IMR-90 (cell line): ENCODE measurements at regions not wholly inside any gene's neighbourhood (a gene's known extent, or its start where the extent isn't known, plus 50 kb on each side); places are given as distances from the start of the nearest gene placed in this dataset.
"Not testable (repeated sequence)": the region's sequence is repeated elsewhere in the genome, so short reads cannot be mapped to it uniquely, and the experiment has no call there.

Experiments
- ATAC-seq: fragments of 200-7000 bp; cut with Tn5 transposase; 2 replicates; pipeline ENCODE4 v1.9.1; 2020; ENCODE audit warnings: low read depth, mild to moderate bottlenecking, moderate library complexity
- BruUV-seq: library from RNA; stranded (reverse); fragments of 400-500 nt; replicated peaks from 2 replicates; lab custom pipeline; 2021; lab: Mats Ljungman, UMichigan
- CTCF ChIA-PET: fragments of 300-600 bp; formaldehyde crosslinking; extraction: SDS; loops from one replicate; lab custom pipeline; 2021; ENCODE audit warnings: antibody characterized with exemption; lab: Yijun Ruan, JAX
- POLR2A ChIA-PET: fragments of 300-600 bp; sonication (Branson Sonifier 250); formaldehyde crosslinking; loops from one replicate; lab custom pipeline; 2022; ENCODE audit warnings: antibody characterized with exemption; ENCODE audit not compliant: unreplicated experiment; lab: Charles Lee
- DNase-seq: peaks from one replicate; pipeline ENCODE4 v3.0.0; 2013
- H2AFZ ChIP-seq: replicated peaks from 2 replicates; pipeline ENCODE3; 2013; ENCODE audit warnings: low read length, mild to moderate bottlenecking; ENCODE audit not compliant: poor library complexity
- H2AK5ac ChIP-seq: 2 replicates; pipeline ENCODE4 v1.6.1; 2013; ENCODE audit warnings: low read depth, low read length, inconsistent platforms
- H2AK9ac ChIP-seq: replicated peaks from 2 replicates; pipeline ENCODE3; 2013; ENCODE audit warnings: mild to moderate bottlenecking, low read depth, low read length, moderate library complexity; ENCODE audit not compliant: poor library complexity
- H2BK120ac ChIP-seq: 2 replicates; pipeline ENCODE4 v1.6.1; 2013; ENCODE audit warnings: low read depth, low read length, inconsistent platforms
- H2BK15ac ChIP-seq: 3 replicates; pipeline ENCODE4 v1.6.1; 2013; ENCODE audit warnings: low read depth, low read length, inconsistent platforms
- H2BK20ac ChIP-seq: 2 replicates; pipeline ENCODE4 v1.6.1; 2013; ENCODE audit warnings: low read depth, mild to moderate bottlenecking, inconsistent platforms, low read length, moderate library complexity
- H2BK5ac ChIP-seq: 2 replicates; pipeline ENCODE4 v1.6.1; 2013; ENCODE audit warnings: mild to moderate bottlenecking, low read depth, low read length, inconsistent platforms; ENCODE audit not compliant: poor library complexity, severe bottlenecking
- H3K14ac ChIP-seq: replicated peaks from 2 replicates; pipeline ENCODE4 v1.6.1; 2013; ENCODE audit warnings: low read depth, low read length, inconsistent platforms
- H3K18ac ChIP-seq: 2 replicates; pipeline ENCODE4 v1.6.1; 2013; ENCODE audit warnings: low read depth, low read length, control low read depth
- H3K23ac ChIP-seq: 2 replicates; pipeline ENCODE4 v1.6.1; 2013; ENCODE audit warnings: low read depth, low read length, inconsistent platforms
- H3K27ac ChIP-seq: 2 replicates; pipeline ENCODE4 v1.5.1; 2013; ENCODE audit warnings: mild to moderate bottlenecking, control low read depth, low read length; ENCODE audit not compliant: insufficient read depth
- H3K27me3 ChIP-seq: 2 replicates; pipeline ENCODE4 v1.6.1; 2013; ENCODE audit warnings: low read length; ENCODE audit not compliant: control insufficient read depth, insufficient read depth
- H3K36me3 ChIP-seq: 2 replicates; pipeline ENCODE4 v1.6.1; 2013; ENCODE audit warnings: low read length, mixed read lengths; ENCODE audit not compliant: control insufficient read depth, insufficient read depth
- H3K4ac ChIP-seq: 2 replicates; pipeline ENCODE4 v1.6.1; 2013; ENCODE audit warnings: low read depth, low read length, inconsistent platforms
- H3K4me1 ChIP-seq: 2 replicates; pipeline ENCODE4 v1.6.1; 2013; ENCODE audit warnings: low read length, mixed read lengths; ENCODE audit not compliant: control insufficient read depth, insufficient read depth
- H3K4me2 ChIP-seq: 2 replicates; pipeline ENCODE4 v1.6.1; 2013; ENCODE audit warnings: low read depth, mild to moderate bottlenecking, control low read depth, low read length, moderate library complexity
- H3K4me3 ChIP-seq: 2 replicates; pipeline ENCODE4 v1.5.1; 2013; ENCODE audit warnings: low read depth, mild to moderate bottlenecking, control low read depth, low read length, moderate library complexity; ENCODE audit not compliant: insufficient read depth
- H3K56ac ChIP-seq: 2 replicates; pipeline ENCODE4 v1.6.1; 2013; ENCODE audit warnings: low read length, inconsistent platforms; ENCODE audit not compliant: insufficient read depth; ENCODE audit errors: extremely low read depth
- H3K79me1 ChIP-seq, 2 experiments: 2 replicates each; pipeline ENCODE4 v1.6.1; 2013; ENCODE audit warnings: low read length in 2 of 2, inconsistent platforms in 1 of 2, low read depth in 1 of 2
- H3K9ac ChIP-seq: 2 replicates; pipeline ENCODE4 v1.6.1; 2013; ENCODE audit warnings: low read depth, low read length, control low read depth
- H3K9me1 ChIP-seq: 2 replicates; pipeline ENCODE4 v1.6.1; 2013; ENCODE audit warnings: low read length, inconsistent platforms; ENCODE audit not compliant: insufficient read depth
- H3K9me3 ChIP-seq: 2 replicates; pipeline ENCODE4 v1.6.1; 2013; ENCODE audit warnings: low read length; ENCODE audit not compliant: control insufficient read depth, insufficient read depth
- H4K20me1 ChIP-seq: 2 replicates; pipeline ENCODE4 v1.6.1; 2013; ENCODE audit warnings: low read length, inconsistent platforms; ENCODE audit not compliant: insufficient read depth
- H4K5ac ChIP-seq: 2 replicates; pipeline ENCODE4 v1.6.1; 2013; ENCODE audit warnings: mild to moderate bottlenecking, low read depth, low read length, control low read depth
- H4K8ac ChIP-seq, 2 experiments: 2 replicates each; pipeline ENCODE4 v1.6.1; 2013; ENCODE audit warnings: low read depth in 2 of 2, low read length in 2 of 2, control low read depth in 1 of 2, inconsistent platforms in 1 of 2
- H4K91ac ChIP-seq: 2 replicates; pipeline ENCODE4 v1.6.1; 2013; ENCODE audit warnings: low read depth, low read length, inconsistent platforms; ENCODE audit not compliant: insufficient read depth
- ELK1 ChIP-seq: fragments of 150-350 bp; IDR thresholded peaks from 2 replicates; pipeline ENCODE4 v1.6.1; 2016; ENCODE audit warnings: low read depth, mild to moderate bottlenecking, low read length, moderate library complexity, borderline replicate concordance
- MAFK ChIP-seq: IDR thresholded peaks from 2 replicates; pipeline ENCODE4 v1.6.1; 2012; ENCODE audit warnings: low read depth, low read length, improper control_type of control experiment
- NFE2L2 ChIP-seq: fragments of 150-350 bp; IDR thresholded peaks from 2 replicates; pipeline ENCODE4 v1.6.1; 2016; ENCODE audit warnings: low read depth, mild to moderate bottlenecking, low read length
- SMC3 ChIP-seq: fragments of 150-350 bp; IDR thresholded peaks from 2 replicates; pipeline ENCODE4 v1.6.1; 2016; ENCODE audit warnings: low read depth, mild to moderate bottlenecking, antibody characterized with exemption, low read length, moderate library complexity
- WGBS, 2 experiments: methylation state at CpG; one replicate each; pipeline versions ENCODE4 v1.1.5 to v1.1.7; 2013; ENCODE audit warnings: missing lambda C conversion rate in 2 of 2; ENCODE audit not compliant: insufficient read length in 1 of 2; ENCODE audit errors: extremely low coverage in 2 of 2; 5-methylcytosine and 5-hydroxymethylcytosine counted together
- dilution Hi-C: fragments of 300-500 bp; cut with HindIII; formaldehyde crosslinking; loops from one replicate; pipeline ENCODE4 v1.14.3; 2018; ENCODE audit warnings: low sequenced_read_pairs; ENCODE audit not compliant: unreplicated experiment
- in situ Hi-C: fragments of 300-500 bp; cut with MboI; formaldehyde crosslinking; loops from 3 replicates; pipeline ENCODE4 v1.14.3; 2019; ENCODE audit warnings: low sequenced_read_pairs, inconsistent platforms, mixed read lengths
- intact Hi-C: fragments of 100-400 bp; cut with micrococcal nuclease; formaldehyde crosslinking; loops from 2 replicates; pipeline ENCODE4 v1.10.0; 2022

- BruUV-seq = no TSS peak
- Histone ChIP-seq H3K4ac (no peak overlapping the region), H2BK20ac (no peak overlapping the region), H3K4me3 (no peak overlapping the region), H3K9me1 (no peaks in the 10 kb centered on the region), H3K18ac (no peak overlapping the region), H4K5ac (no peak overlapping the region), H3K79me1 (no peaks in the 10 kb centered on the region), H3K56ac (no peak overlapping the region), H2BK5ac (no peak overlapping the region), H2AK5ac (no peak overlapping the region), H4K8ac (no peak overlapping the region), H3K4me1 (no peaks in the 10 kb centered on the region), H2BK15ac (no peak overlapping the region), H2BK120ac (no peak overlapping the region), H3K14ac (no peak overlapping the region), H3K4me2 (no peak overlapping the region), H3K23ac (no peak overlapping the region), H3K9me3 (peaks cover 8% of the 10 kb centered on the region), H2AFZ (no peak overlapping the region), H2AK9ac (no peak overlapping the region), H3K36me3 (no peaks in the 10 kb centered on the region), H3K27ac (no peak overlapping the region), H3K27me3 (no peaks in the 10 kb centered on the region), H3K9ac (no peak overlapping the region), H4K91ac (no peak overlapping the region), H4K20me1 (no peaks in the 10 kb centered on the region)
- 33% methylated on average over 2 of the region's 5 CpGs; no CpG with 5 or more reads in 1 of the 2 experiments for WGBS, 2 experiments
- dilution Hi-C loops (no loop called here), intact Hi-C loops (no loop called here), in situ Hi-C loops (no loop called here)
- no peak for ATAC-seq
- CTCF ChIA-PET = interaction anchor here (0.6 kb wide), 1 partner anchor 1972 kb away, joined by 5 read pairs; no protein-coding TSS in a partner anchor
- no peak for DNase-seq
- POLR2A ChIA-PET = no interaction called here
- TF ChIP-seq SMC3 (no peak), NFE2L2 (no peak), MAFK (no peak), ELK1 (no peak)
These were observed 148.2 kb upstream of the GOT2 start for GRCh38 chr16:58882292-58882691.

- H3K18ac ChIP-seq, H3K4me3 ChIP-seq, H3K27ac ChIP-seq, H3K36me3 ChIP-seq, BruUV-seq, H3K79me1 ChIP-seq, H2BK15ac ChIP-seq, H3K9me1 ChIP-seq, H2BK5ac ChIP-seq, H2BK120ac ChIP-seq, ATAC-seq, H3K9ac ChIP-seq, dilution Hi-C loops, H3K14ac ChIP-seq, DNase-seq, H4K8ac ChIP-seq, H2AK5ac ChIP-seq, CTCF ChIA-PET, H3K4me1 ChIP-seq, in situ Hi-C loops, H4K5ac ChIP-seq, H2AFZ ChIP-seq, H3K56ac ChIP-seq, H4K91ac ChIP-seq, H3K4me2 ChIP-seq, H3K9me3 ChIP-seq, H2BK20ac ChIP-seq, H2AK9ac ChIP-seq, intact Hi-C loops, H4K20me1 ChIP-seq, H3K27me3 ChIP-seq, H3K4ac ChIP-seq, POLR2A ChIA-PET, H3K23ac ChIP-seq: not testable (repeated sequence)
- no CpG with 5 or more reads among the region's 11 CpGs for WGBS, 2 experiments
These were observed 144.5 kb upstream of the GOT2 start for GRCh38 chr16:58878641-58879040.
